KMS-11 (cell line): ENCODE measurements at regions not wholly inside any gene's neighbourhood (a gene's known extent, or its start where the extent isn't known, plus 50 kb on each side); places are given as distances from the start of the nearest gene placed in this dataset.

ENCODE experiments used
- H2AFZ ChIP-seq: fragments of 200-600 bp; sonication (generic); 2 replicates; pipeline ENCODE4 v1.6.1; 2016; ENCODE audit warnings: antibody characterized with exemption, mixed run types, low read depth
- H3K27ac ChIP-seq: fragments of 200-600 bp; sonication (generic); 2 replicates; pipeline ENCODE4 v1.6.1; 2016; ENCODE audit warnings: mild to moderate bottlenecking, mixed run types
- H3K27me3 ChIP-seq: fragments of 200-600 bp; sonication (generic); 2 replicates; pipeline ENCODE4 v1.6.1; 2017; ENCODE audit warnings: mild to moderate bottlenecking, low read depth, mixed run types, moderate library complexity; ENCODE audit not compliant: insufficient read depth
- H3K36me3 ChIP-seq: fragments of 200-600 bp; sonication (generic); 2 replicates; pipeline ENCODE4 v1.6.1; 2017; ENCODE audit warnings: mild to moderate bottlenecking, mixed run types; ENCODE audit not compliant: insufficient read depth
- H3K4me1 ChIP-seq: fragments of 200-600 bp; sonication (generic); 2 replicates; pipeline ENCODE4 v1.6.1; 2016; ENCODE audit warnings: mild to moderate bottlenecking, low read depth, mixed run types; ENCODE audit not compliant: poor library complexity, severe bottlenecking
- H3K4me2 ChIP-seq: fragments of 200-600 bp; sonication (generic); 2 replicates; pipeline ENCODE4 v1.7.0; 2016; ENCODE audit warnings: mild to moderate bottlenecking, mixed run types
- H3K4me3 ChIP-seq: fragments of 200-600 bp; sonication (generic); IDR thresholded peaks from 2 replicates; pipeline ENCODE4 v1.6.1; 2017; ENCODE audit warnings: low read depth, low read length, mixed read lengths; ENCODE audit not compliant: insufficient read depth
- H3K79me2 ChIP-seq: fragments of 200-600 bp; sonication (generic); 2 replicates; pipeline ENCODE4 v1.6.1; 2016; ENCODE audit warnings: low read depth, mixed run types; ENCODE audit not compliant: insufficient read depth
- H3K9ac ChIP-seq: fragments of 200-600 bp; sonication (generic); 2 replicates; pipeline ENCODE4 v1.6.1; 2016; ENCODE audit warnings: mild to moderate bottlenecking, mixed run types
- H4K20me1 ChIP-seq: fragments of 200-600 bp; sonication (generic); 2 replicates; pipeline ENCODE4 v1.6.1; 2016; ENCODE audit warnings: mild to moderate bottlenecking, mixed run types; ENCODE audit not compliant: insufficient read depth
- CTCF ChIP-seq: fragments of 200-600 bp; sonication (generic); conservative IDR thresholded peaks from 2 replicates; pipeline ENCODE4 v1.6.1; 2017; ENCODE audit warnings: low read depth, mild to moderate bottlenecking, antibody characterized with exemption, low read length, moderate library complexity, mixed read lengths

GRCh38 chr4:163795885-163796284 lies 301.4 kb downstream of the TMA16 start:
- no peak overlapping the region for H3K4me3 ChIP-seq
- H4K20me1 ChIP-seq, result no peaks in the 10 kb centered on the region
- H3K4me2 ChIP-seq, result no peak overlapping the region
- H3K79me2 ChIP-seq, result no peaks in the 10 kb centered on the region
- no peaks in the 10 kb centered on the region for H3K4me1 ChIP-seq
- no peak overlapping the region for H3K27ac ChIP-seq
- no peak overlapping the region for H2AFZ ChIP-seq
- H3K9ac ChIP-seq, result no peak overlapping the region
- no peaks in the 10 kb centered on the region; the same call in 1 of the 2 replicates for H3K36me3 ChIP-seq
- no peaks in the 10 kb centered on the region for H3K27me3 ChIP-seq
- TF ChIP-seq CTCF, result no peak

- Histone ChIP-seq H4K20me1 (no peaks in the 10 kb centered on the region), H3K9ac (no peak overlapping the region), H3K4me2 (no peak overlapping the region), H3K27ac (no peak overlapping the region), H3K4me3 (no peak overlapping the region), H2AFZ (no peak overlapping the region), H3K27me3 (no peaks in the 10 kb centered on the region), H3K36me3 (no peaks in the 10 kb centered on the region), H3K4me1 (no peaks in the 10 kb centered on the region), H3K79me2 (no peaks in the 10 kb centered on the region)
- TF ChIP-seq CTCF, result no peak
Measured at GRCh38 chr4:163804001-163804400, 309.5 kb downstream of the TMA16 start.

GRCh38 chr4:163806653-163807052 lies 312.2 kb downstream of the TMA16 start:
- Histone ChIP-seq H2AFZ (no peak overlapping the region), H3K36me3 (no peaks in the 10 kb centered on the region), H3K9ac (no peak overlapping the region), H3K4me1 (no peaks in the 10 kb centered on the region), H4K20me1 (no peaks in the 10 kb centered on the region), H3K79me2 (no peaks in the 10 kb centered on the region), H3K4me3 (no peak overlapping the region), H3K4me2 (no peak overlapping the region), H3K27me3 (no peaks in the 10 kb centered on the region), H3K27ac (no peak overlapping the region)
- TF ChIP-seq CTCF, result no peak

GRCh38 chr4:163808011-163808410 lies 313.5 kb downstream of the TMA16 start:
- Histone ChIP-seq H2AFZ (no peak overlapping the region), H3K4me1 (no peaks in the 10 kb centered on the region), H4K20me1 (no peaks in the 10 kb centered on the region), H3K79me2 (no peaks in the 10 kb centered on the region), H3K27ac (no peak overlapping the region), H3K4me3 (no peak overlapping the region), H3K4me2 (no peak overlapping the region), H3K36me3 (no peaks in the 10 kb centered on the region), H3K27me3 (no peaks in the 10 kb centered on the region), H3K9ac (no peak overlapping the region)
- no peak for TF ChIP-seq CTCF

GRCh38 chr4:163810755-163811154 lies 316.3 kb downstream of the TMA16 start:
- no peaks in the 10 kb centered on the region for H4K20me1 ChIP-seq
- TF ChIP-seq CTCF, result no peak
- no peak overlapping the region for H3K4me3 ChIP-seq
- H3K36me3 ChIP-seq, result no peaks in the 10 kb centered on the region
- no peaks in the 10 kb centered on the region for H3K4me1 ChIP-seq
- no peaks in the 10 kb centered on the region for H3K27me3 ChIP-seq
- H3K9ac ChIP-seq, result no peak overlapping the region
- no peak overlapping the region for H3K27ac ChIP-seq
- H2AFZ ChIP-seq, result no peak overlapping the region
- H3K79me2 ChIP-seq, result no peaks in the 10 kb centered on the region
- H3K4me2 ChIP-seq, result no peak overlapping the region
